ENCODE measurements at regions not wholly inside any gene's neighbourhood (a gene's known extent, or its start where the extent isn't known, plus 50 kb on each side); places are given as distances from the start of the nearest gene placed in this dataset.

GRCh38 chr17:13316657-13317056, 285.1 kb downstream of the HS3ST3A1 start:
- Histone ChIP-seq H3K4me2 (replicated peaks; ENCODE audit: extremely low read depth, low read length, poor library complexity, severe bottlenecking) (no peak overlapping the region), H3K27me3 (ENCODE audit: control insufficient read depth in 2 of 2, insufficient read depth in 2 of 2, low read length in 2 of 2) (no peaks in the 10 kb centered on the region), H3K79me2 (ENCODE audit: insufficient read depth, low read length) (no peaks in the 10 kb centered on the region), H3K36me3 (replicated peaks in 1 of 2; ENCODE audit: control insufficient read depth in 1 of 2, insufficient read depth in 2 of 2, low read length in 2 of 2) (no peaks in the 10 kb centered on the region), H3K4me3 (replicated peaks in 1 of 3; ENCODE audit: low read depth in 2 of 3, low read length in 3 of 3) (no peak overlapping the region), H4K20me1 (ENCODE audit: insufficient read depth, low read length) (no peaks in the 10 kb centered on the region), H3K27ac (ENCODE audit: low read depth in 1 of 2, low read length in 2 of 2) (no peak overlapping the region), H2AFZ (ENCODE audit: insufficient read depth, low read depth, low read length, poor library complexity, severe bottlenecking) (no peak overlapping the region), H3K9me3 (replicated peaks in 1 of 2; ENCODE audit: control insufficient read depth in 1 of 2, insufficient read depth in 1 of 2, low read length in 2 of 2) (no peaks in the 10 kb centered on the region), H3K9ac (ENCODE audit: insufficient read depth, low read length, poor library complexity, severe bottlenecking) (no peak overlapping the region), H3K4me1 (ENCODE audit: control insufficient read depth in 1 of 2, insufficient read depth in 2 of 2, low read length in 2 of 2) (no peaks in the 10 kb centered on the region)
- no peak for DNase-seq
- Mint-ChIP-seq H3K4me1 (no peaks in the 10 kb centered on the region), H3K9me3 (peaks cover 0 to 4% (median 0%) of the 10 kb centered on the region in 7 donors), H3K27ac (no peak overlapping the region), H3K27me3 (ENCODE audit: low read depth in 3 of 3) (peaks cover 0 to 2% (median 1%) of the 10 kb centered on the region in 3 donors), H3K36me3 (no peaks in the 10 kb centered on the region), H3K4me3 (no peak overlapping the region)
- TF ChIP-seq, protein P1, sequence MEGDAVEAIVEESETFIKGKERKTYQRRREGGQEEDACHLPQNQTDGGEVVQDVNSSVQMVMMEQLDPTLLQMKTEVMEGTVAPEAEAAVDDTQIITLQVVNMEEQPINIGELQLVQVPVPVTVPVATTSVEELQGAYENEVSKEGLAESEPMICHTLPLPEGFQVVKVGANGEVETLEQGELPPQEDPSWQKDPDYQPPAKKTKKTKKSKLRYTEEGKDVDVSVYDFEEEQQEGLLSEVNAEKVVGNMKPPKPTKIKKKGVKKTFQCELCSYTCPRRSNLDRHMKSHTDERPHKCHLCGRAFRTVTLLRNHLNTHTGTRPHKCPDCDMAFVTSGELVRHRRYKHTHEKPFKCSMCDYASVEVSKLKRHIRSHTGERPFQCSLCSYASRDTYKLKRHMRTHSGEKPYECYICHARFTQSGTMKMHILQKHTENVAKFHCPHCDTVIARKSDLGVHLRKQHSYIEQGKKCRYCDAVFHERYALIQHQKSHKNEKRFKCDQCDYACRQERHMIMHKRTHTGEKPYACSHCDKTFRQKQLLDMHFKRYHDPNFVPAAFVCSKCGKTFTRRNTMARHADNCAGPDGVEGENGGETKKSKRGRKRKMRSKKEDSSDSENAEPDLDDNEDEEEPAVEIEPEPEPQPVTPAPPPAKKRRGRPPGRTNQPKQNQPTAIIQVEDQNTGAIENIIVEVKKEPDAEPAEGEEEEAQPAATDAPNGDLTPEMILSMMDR (IDR thresholded peaks at IDR 0.05) = no peak
- WGBS (ENCODE audit: insufficient coverage) = 88% methylated on average over 1 of the region's 1 CpG
- intact Hi-C loops (cut with micrococcal nuclease) = no loop called here

DNA sequence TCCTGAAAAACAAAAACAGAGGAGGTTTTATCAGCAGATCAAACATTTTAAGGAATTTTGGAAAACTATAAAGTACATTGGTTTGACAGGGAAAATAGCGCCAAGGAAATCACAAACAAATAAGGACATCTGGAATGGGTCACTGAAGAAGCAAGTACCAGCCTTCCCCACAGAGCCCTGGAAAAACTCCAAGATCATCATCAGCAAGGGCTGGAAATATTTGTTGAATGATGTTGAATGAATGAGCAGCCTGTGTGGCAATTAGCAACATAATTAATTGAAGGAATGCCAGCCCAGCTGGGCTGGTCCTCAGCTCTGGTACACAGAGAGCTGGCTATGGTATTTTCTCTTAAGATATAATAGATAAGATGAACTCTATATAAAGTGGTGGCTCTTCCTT, 290.4 kb downstream of the HS3ST3A1 start:
- H3K27ac Mint-ChIP-seq = no peak overlapping the region
- no peaks in the 10 kb centered on the region for H3K4me1 Mint-ChIP-seq
- no peak overlapping the region for H3K4me3 Mint-ChIP-seq
- Histone ChIP-seq H3K27ac (ENCODE audit: low read depth in 1 of 2, low read length in 2 of 2) (no peak overlapping the region), H3K4me2 (replicated peaks; ENCODE audit: extremely low read depth, low read length, poor library complexity, severe bottlenecking) (no peak overlapping the region), H3K36me3 (replicated peaks in 1 of 2; ENCODE audit: control insufficient read depth in 1 of 2, insufficient read depth in 2 of 2, low read length in 2 of 2) (no peaks in the 10 kb centered on the region), H3K4me1 (ENCODE audit: control insufficient read depth in 1 of 2, insufficient read depth in 2 of 2, low read length in 2 of 2) (no peaks in the 10 kb centered on the region), H4K20me1 (ENCODE audit: insufficient read depth, low read length) (no peaks in the 10 kb centered on the region), H3K9ac (ENCODE audit: insufficient read depth, low read length, poor library complexity, severe bottlenecking) (no peak overlapping the region), H3K27me3 (ENCODE audit: control insufficient read depth in 2 of 2, insufficient read depth in 2 of 2, low read length in 2 of 2) (no peaks in the 10 kb centered on the region), H3K79me2 (ENCODE audit: insufficient read depth, low read length) (no peaks in the 10 kb centered on the region), H3K4me3 (replicated peaks in 1 of 3; ENCODE audit: low read depth in 2 of 3, low read length in 3 of 3) (no peak overlapping the region), H2AFZ (ENCODE audit: insufficient read depth, low read depth, low read length, poor library complexity, severe bottlenecking) (no peak overlapping the region), H3K9me3 (replicated peaks in 1 of 2; ENCODE audit: control insufficient read depth in 1 of 2, insufficient read depth in 1 of 2, low read length in 2 of 2) (peaks cover 9 to 20% of the 10 kb centered on the region in 2 donors)
- DNase-seq = no peak
- H3K9me3 Mint-ChIP-seq = peaks cover 6 to 17% (median 15%) of the 10 kb centered on the region in 7 donors
- TF ChIP-seq, protein P1 (IDR thresholded peaks at IDR 0.05) = no peak
- peaks cover 0 to 2% (median 1%) of the 10 kb centered on the region in 3 donors for H3K27me3 Mint-ChIP-seq (ENCODE audit: low read depth in 3 of 3)
- no CpG with 5 or more reads among the region's 1 CpG for WGBS (ENCODE audit: insufficient coverage)
- no peaks in the 10 kb centered on the region for H3K36me3 Mint-ChIP-seq
- intact Hi-C loops (cut with micrococcal nuclease) = no loop called here

Measured in CD14-positive monocyte (primary cell).